Heart left ventricle (tissue), 16 donors: ENCODE measurements at regions not wholly inside any gene's neighbourhood (a gene's known extent, or its start where the extent isn't known, plus 50 kb on each side); places are given as distances from the start of the nearest gene placed in this dataset.

Source experiments
- ATAC-seq, 4 donors: fragments of 200-7000 bp; cut with Tn5 transposase; one replicate each; pipeline ENCODE4 v1.9.1; 2020 to 2022; ENCODE audit warnings: moderate library complexity in 4 of 4, mild to moderate bottlenecking in 3 of 4, moderate number of reproducible peaks in 1 of 4
- DNase-seq, 5 donors: peaks; one replicate each; pipeline ENCODE4 v3.0.0-alpha.2; 2020
- H3K27ac ChIP-seq, 12 donors: fragments of 200-600 bp; sonication (generic) in 4 of 12; one replicate each; pipeline versions ENCODE4 v1.5.0 to v1.8.0; 2016 to 2022; ENCODE audit warnings: mild to moderate bottlenecking in 2 of 12
- H3K27me3 ChIP-seq, 9 donors: fragments of 200-600 bp; sonication (generic) in 2 of 9; one replicate each; pipeline versions ENCODE4 v1.5.1 to v1.8.0; 2016 to 2022; ENCODE audit warnings: mild to moderate bottlenecking in 3 of 9
- H3K36me3 ChIP-seq, 9 donors: fragments of 200-600 bp; sonication (generic) in 2 of 9; one replicate each; pipeline versions ENCODE4 v1.5.0 to v1.8.0; 2018 to 2022; ENCODE audit warnings: mild to moderate bottlenecking in 2 of 9
- H3K4me1 ChIP-seq, 12 donors: fragments of 200-600 bp; sonication (generic) in 4 of 12; one replicate each; pipeline versions ENCODE4 v1.5.0 to v1.8.0; 2016 to 2022; ENCODE audit warnings: mild to moderate bottlenecking in 3 of 12
- H3K4me3 ChIP-seq, 12 donors: fragments of 200-600 bp; sonication (generic) in 4 of 12; one replicate each; pipeline versions ENCODE4 v1.5.0 to v1.8.0; 2017 to 2022; ENCODE audit warnings: mild to moderate bottlenecking in 9 of 12, moderate library complexity in 4 of 12
- H3K9me3 ChIP-seq, 12 donors: fragments of 200-600 bp; sonication (generic) in 4 of 12; one replicate each; pipeline versions ENCODE4 v1.5.0 to v1.8.0; 2016 to 2022; ENCODE audit warnings: mild to moderate bottlenecking in 1 of 12
- POLR2A ChIP-seq, 2 donors: fragments of 450-650 bp; IDR thresholded peaks; one replicate each; pipeline ENCODE4 v1.6.1; 2017; ENCODE audit warnings: antibody characterized with exemption in 2 of 2, mild to moderate bottlenecking in 2 of 2, moderate library complexity in 2 of 2
- WGBS, 4 donors: extraction: QIAGEN DNeasy Blood & Tissue Kit in 2 of 4; methylation state at CpG; one replicate each; pipeline versions ENCODE4 v1.1.5 to v1.1.7; 2013 to 2018; 5-methylcytosine and 5-hydroxymethylcytosine counted together
- intact Hi-C, 10 donors: fragments of 100-400 bp; cut with DNase I; formaldehyde crosslinking; loops; one replicate each; pipeline versions ENCODE4 v1.11.1 to v1.14.2; 2022
- TF ChIP-seq, protein P1 (sequence below), 12 donors: fragments of 200-600 bp; sonication (generic) in 4 of 12; IDR thresholded peaks; one replicate each; pipeline versions ENCODE4 v1.5.0 to v1.8.0; 2018 to 2022; ENCODE audit warnings: antibody characterized with exemption in 12 of 12, mild to moderate bottlenecking in 5 of 12
- donor health status: ischemic (EF 13 %, LVEDD 7.1; RV severe dilation, severe dysfunction).
- donor health status: healthy with polysubstance abuse.
- donor health status: DM: no; HTN: yes; CAD: no.
- donor health status: DM: no; HTN: no; CAD: no.
- donor health status: ischemic (EF 25% LVEDD 6.9; RV normal size, moderate dysfunction).
- donor health status: ischemic (EF 25% LVEDD 5.7; RV mildly dilated, moderate dysfunction).
- donor health status: healthy.
- donor health status: DM: yes; HTN: yes; CAD: no.
- donor health status: ischemic (EF 35%, LVEDD 5.7; RV mildly dilated, moderate dysfunction).
- donor health status: nonischemic (EF 11% LVEDD 7.7; RV severe dilation, severe dysfunction).
- donor health status: DM: yes; HTN: yes; CAD: no.
- donor health status: PGD.
- donor health status: ischemic (EF 29% LVEDD 5.4; RV normal size, mild dysfunction).
- donor health status: nonischemic (EF 23%, LVEDD 6.1; RV moderate dilation, normal function).

DNA sequence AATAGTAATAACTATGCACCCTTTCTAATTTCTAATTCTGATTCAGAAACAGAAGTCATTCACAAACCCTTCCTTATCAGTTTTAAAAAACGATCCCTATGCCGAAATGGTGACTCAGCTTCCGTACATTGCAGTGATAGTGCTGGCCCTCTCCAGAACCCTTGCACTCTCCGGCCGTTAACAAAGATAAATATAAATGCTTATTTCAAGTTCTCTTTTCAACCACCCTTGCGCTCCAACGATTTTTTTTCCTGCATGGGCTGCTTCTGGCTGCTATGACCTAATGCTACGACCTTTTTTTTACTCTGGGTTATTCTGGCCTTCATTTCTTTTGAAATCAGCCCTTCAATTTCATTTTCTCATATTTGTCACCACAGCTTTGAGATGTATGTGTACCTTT, 646.2 kb downstream of the NTRK3 start:
- no peak for DNase-seq
- H3K36me3 ChIP-seq = no peaks in the 10 kb centered on the region

DNA sequence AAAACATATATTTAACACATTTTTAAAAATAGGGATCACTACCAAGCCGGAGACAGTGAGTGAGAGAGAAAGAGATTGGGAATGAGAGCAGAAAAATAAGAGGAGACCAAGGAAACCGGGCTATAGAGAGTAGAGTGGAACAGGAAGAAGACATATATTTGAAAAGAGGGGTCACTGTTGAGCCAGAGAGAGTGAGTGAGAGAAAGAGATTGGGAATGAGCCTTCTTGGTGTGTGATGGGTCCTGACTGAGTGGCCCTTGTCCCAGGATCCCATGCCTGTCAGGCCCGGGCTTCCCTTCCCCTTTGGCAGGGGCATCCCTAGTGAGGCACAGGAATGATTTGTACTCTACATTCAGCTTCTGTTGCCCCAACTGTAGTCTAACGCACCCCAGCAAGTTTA, 646.6 kb downstream of the NTRK3 start:
- no peaks in the 10 kb centered on the region for H3K9me3 ChIP-seq
- H3K4me1 ChIP-seq = peaks cover 0 to 22% (median 10%) of the 10 kb centered on the region in 12 donors
- no peaks in the 10 kb centered on the region for H3K27me3 ChIP-seq
- intact Hi-C loops = loop anchor here in 4 of 10 donors (5.0 to 10.0 kb wide), 4 partner anchors 575 to 985 kb away; no protein-coding TSS in a partner anchor
- H3K4me3 ChIP-seq = no peak overlapping the region
- peak overlapping the region in 9 of 12 donors; percentile 9 to 65 (median 46) for H3K27ac ChIP-seq
- H3K36me3 ChIP-seq = no peaks in the 10 kb centered on the region
- ATAC-seq (peak; percentile 12 to 48 (median 43)), DNase-seq (no peak)
- whole genome bisulfite sequencing, 4 donors = 53 to 68% (median 56%) methylated on average over 4 of the region's 4 CpGs
- no peak for TF ChIP-seq POLR2A (IDR thresholded peaks at IDR 0.05)
- TF ChIP-seq, protein P1, sequence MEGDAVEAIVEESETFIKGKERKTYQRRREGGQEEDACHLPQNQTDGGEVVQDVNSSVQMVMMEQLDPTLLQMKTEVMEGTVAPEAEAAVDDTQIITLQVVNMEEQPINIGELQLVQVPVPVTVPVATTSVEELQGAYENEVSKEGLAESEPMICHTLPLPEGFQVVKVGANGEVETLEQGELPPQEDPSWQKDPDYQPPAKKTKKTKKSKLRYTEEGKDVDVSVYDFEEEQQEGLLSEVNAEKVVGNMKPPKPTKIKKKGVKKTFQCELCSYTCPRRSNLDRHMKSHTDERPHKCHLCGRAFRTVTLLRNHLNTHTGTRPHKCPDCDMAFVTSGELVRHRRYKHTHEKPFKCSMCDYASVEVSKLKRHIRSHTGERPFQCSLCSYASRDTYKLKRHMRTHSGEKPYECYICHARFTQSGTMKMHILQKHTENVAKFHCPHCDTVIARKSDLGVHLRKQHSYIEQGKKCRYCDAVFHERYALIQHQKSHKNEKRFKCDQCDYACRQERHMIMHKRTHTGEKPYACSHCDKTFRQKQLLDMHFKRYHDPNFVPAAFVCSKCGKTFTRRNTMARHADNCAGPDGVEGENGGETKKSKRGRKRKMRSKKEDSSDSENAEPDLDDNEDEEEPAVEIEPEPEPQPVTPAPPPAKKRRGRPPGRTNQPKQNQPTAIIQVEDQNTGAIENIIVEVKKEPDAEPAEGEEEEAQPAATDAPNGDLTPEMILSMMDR (IDR thresholded peaks at IDR 0.05) = peak in 2 of 12 donors; percentile 9 to 15

More for the DNA sequence above, 646.2 kb downstream of the NTRK3 start:
- Histone ChIP-seq H3K4me3 (no peak overlapping the region), H3K27ac (peak overlapping the region in 8 of 12 donors; percentile 9 to 65 (median 50)), H3K9me3 (no peaks in the 10 kb centered on the region), H3K4me1 (peaks cover 0 to 22% (median 10%) of the 10 kb centered on the region in 12 donors), H3K27me3 (no peaks in the 10 kb centered on the region)
- ATAC-seq = peak in 3 of 4 donors; percentile 62 to 83 (median 78)
- TF ChIP-seq, protein P1 (IDR thresholded peaks at IDR 0.05) = no peak
- no peak for TF ChIP-seq POLR2A (IDR thresholded peaks at IDR 0.05)
- 20 to 40% (median 24%) methylated on average over 8 of the region's 8 CpGs for WGBS, 4 donors
- intact Hi-C loops = loop anchor here in 1 of 10 donors (10.0 kb wide), 1 partner anchor 696 kb away; no protein-coding TSS in a partner anchor

DNA sequence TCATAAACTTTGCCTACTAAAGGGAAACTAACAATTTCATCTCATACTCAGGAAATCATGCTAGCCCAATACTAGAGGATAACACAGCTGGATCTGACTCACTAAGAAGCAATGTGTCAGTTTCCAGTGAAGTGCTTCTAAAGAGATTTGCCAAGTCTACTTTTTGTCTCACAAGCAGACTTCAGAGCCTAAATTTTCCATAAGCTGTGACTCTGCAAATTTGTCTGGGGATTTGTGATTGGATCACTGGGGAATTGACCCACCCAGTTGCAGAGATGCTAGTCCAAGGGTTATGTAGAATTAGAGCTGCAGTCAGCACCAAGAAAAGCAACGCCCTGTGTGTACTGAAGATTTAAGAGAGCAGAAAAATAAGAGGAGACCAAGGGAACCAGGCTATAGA, 647.1 kb downstream of the NTRK3 start:
- H3K9me3 ChIP-seq = no peaks in the 10 kb centered on the region
- H3K27ac ChIP-seq = peak overlapping the region in 8 of 12 donors; percentile 9 to 65 (median 50)
- no peak for TF ChIP-seq POLR2A (IDR thresholded peaks at IDR 0.05)
- TF ChIP-seq, protein P1 (IDR thresholded peaks at IDR 0.05) = no peak
- no peaks in the 10 kb centered on the region for H3K36me3 ChIP-seq
- WGBS, 4 donors = 54 to 74% (median 57%) methylated on average over 1 of the region's 1 CpG
- no peaks in the 10 kb centered on the region for H3K27me3 ChIP-seq
- H3K4me1 ChIP-seq = peaks cover 0 to 22% (median 10%) of the 10 kb centered on the region in 12 donors
- peak in 3 of 4 donors; percentile 56 to 76 (median 73) for ATAC-seq
- no peak overlapping the region for H3K4me3 ChIP-seq
- intact Hi-C loops = loop anchor here in 4 of 10 donors (5.0 to 10.0 kb wide), 4 partner anchors 575 to 985 kb away; no protein-coding TSS in a partner anchor
- DNase-seq = peak in 1 of 5 donors; percentile 17

DNA sequence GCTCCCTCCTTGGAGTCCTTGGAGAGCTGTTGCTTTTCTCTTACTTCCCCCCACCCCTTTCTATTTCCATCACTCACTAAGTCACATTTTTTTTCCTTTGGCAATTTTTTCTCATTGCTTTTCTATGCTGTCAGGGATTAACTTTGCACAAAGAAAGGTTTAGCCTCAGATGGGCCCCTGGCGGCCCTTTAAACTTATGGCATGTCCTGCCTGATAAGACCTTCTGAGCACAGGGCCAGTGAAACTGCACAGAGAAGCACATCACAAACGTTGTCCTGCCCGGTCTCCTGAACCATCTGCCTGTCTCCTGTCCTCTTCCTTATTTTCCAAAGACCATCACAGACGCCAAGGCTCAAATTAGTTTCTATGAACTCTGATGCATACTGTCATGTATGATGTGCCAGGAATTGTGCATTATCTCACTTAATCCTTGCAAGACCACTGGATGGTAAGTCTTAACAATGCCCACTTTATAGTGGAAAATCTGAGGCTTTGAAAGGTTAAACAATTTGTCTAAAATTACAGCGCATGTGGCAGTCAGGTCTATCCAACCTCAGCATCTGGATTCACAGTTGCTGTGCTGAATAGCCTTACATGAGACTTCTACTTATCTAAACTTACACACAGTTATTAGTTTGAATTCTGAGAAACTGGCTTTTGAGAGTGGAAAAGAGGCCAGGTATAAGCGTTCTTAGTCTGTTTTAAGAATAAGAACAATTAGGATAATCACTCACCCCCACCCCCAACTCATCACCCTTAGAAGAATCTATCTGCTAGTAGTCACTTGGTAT, 648.1 kb downstream of the NTRK3 start:
- ATAC-seq (no peak), DNase-seq (no peak)
- Histone ChIP-seq H3K36me3 (no peaks in the 10 kb centered on the region), H3K9me3 (no peaks in the 10 kb centered on the region), H3K4me1 (peaks cover 0 to 22% (median 10%) of the 10 kb centered on the region in 12 donors), H3K4me3 (no peak overlapping the region), H3K27me3 (no peaks in the 10 kb centered on the region), H3K27ac (no peak overlapping the region)
- 71 to 77% (median 74%) methylated on average over 6 of the region's 6 CpGs for WGBS, 4 donors
- intact Hi-C loops = loop anchor here in 4 of 10 donors (5.0 to 10.0 kb wide), 4 partner anchors 574 to 984 kb away; no protein-coding TSS in a partner anchor
- TF ChIP-seq POLR2A (IDR thresholded peaks at IDR 0.05) = no peak
- TF ChIP-seq, protein P1 (IDR thresholded peaks at IDR 0.05) = no peak
